WERI-Rb-1 (cell line): ENCODE measurements at regions not wholly inside any gene's neighbourhood (a gene's known extent, or its start where the extent isn't known, plus 50 kb on each side); places are given as distances from the start of the nearest gene placed in this dataset.

Source experiments
- DNase-seq: peaks from one replicate; pipeline ENCODE4 v3.0.0-alpha.2; 2020
- H3K27ac ChIP-seq: fragments of 250-450 bp; sonication (Bioruptor Pico); 2 replicates; pipeline ENCODE4 v1.5.1; 2020; ENCODE audit warnings: mild to moderate bottlenecking, moderate library complexity
- H3K27me3 ChIP-seq: fragments of 250-450 bp; sonication (Bioruptor Pico); 2 replicates; pipeline ENCODE4 v1.5.1; 2021; ENCODE audit warnings: mild to moderate bottlenecking, low read depth, moderate library complexity; ENCODE audit not compliant: insufficient read depth, severe bottlenecking
- H3K36me3 ChIP-seq: fragments of 250-450 bp; sonication (Bioruptor Pico); 2 replicates; pipeline ENCODE4 v1.5.1; 2020; ENCODE audit warnings: mild to moderate bottlenecking, moderate library complexity
- H3K4me3 ChIP-seq: 2 replicates; pipeline ENCODE4 v1.5.1; 2011; ENCODE audit warnings: low read depth, mild to moderate bottlenecking, control low read depth, low read length
- H3K9me3 ChIP-seq: fragments of 250-450 bp; sonication (Bioruptor Pico); 2 replicates; pipeline ENCODE4 v1.5.1; 2021; ENCODE audit warnings: mild to moderate bottlenecking, moderate library complexity; ENCODE audit not compliant: severe bottlenecking
- CTCF ChIP-seq: IDR thresholded peaks from 2 replicates; pipeline ENCODE4 v1.5.1; 2011; ENCODE audit warnings: low read depth, mild to moderate bottlenecking, control low read depth, inconsistent platforms, low read length

- no peak for TF ChIP-seq CTCF
- DNase-seq, result no peak
Observed at GRCh38 chr12:28622406-28622805, 432.1 kb downstream of the CCDC91 start.

DNA sequence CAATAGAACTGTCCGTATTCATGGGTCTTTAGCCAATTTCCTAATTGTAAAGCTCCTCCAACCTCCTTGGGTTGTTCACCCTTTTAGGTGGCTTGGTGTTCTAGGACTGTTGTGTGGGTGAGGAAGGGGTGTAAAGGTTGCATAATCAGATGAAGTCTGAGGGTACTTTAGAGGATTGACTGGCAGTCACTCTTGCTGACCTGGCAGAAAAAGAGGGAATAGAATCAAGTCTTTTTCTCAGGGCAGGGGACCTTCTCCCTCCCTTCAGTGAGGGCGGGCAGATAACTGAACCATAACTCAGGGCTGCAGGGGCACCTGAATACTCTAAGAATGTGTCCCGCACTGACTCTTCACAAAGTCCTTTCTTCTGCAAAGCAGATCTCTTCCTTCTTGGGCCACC is 436.2 kb downstream of the CCDC91 start:
- TF ChIP-seq CTCF, result no peak
- H3K36me3 ChIP-seq, result no peaks in the 10 kb centered on the region

More at GRCh38 chr12:28622406-28622805, 432.1 kb downstream of the CCDC91 start:
- Histone ChIP-seq H3K9me3 (no peaks in the 10 kb centered on the region), H3K36me3 (no peaks in the 10 kb centered on the region), H3K27me3 (no peaks in the 10 kb centered on the region), H3K4me3 (no peak overlapping the region), H3K27ac (no peak overlapping the region)

GRCh38 chr12:28629691-28630090 is 439.4 kb downstream of the CCDC91 start:
- Histone ChIP-seq H3K27me3 (no peaks in the 10 kb centered on the region), H3K36me3 (no peaks in the 10 kb centered on the region), H3K4me3 (no peak overlapping the region), H3K27ac (no peak overlapping the region), H3K9me3 (no peaks in the 10 kb centered on the region)
- no peak for DNase-seq
- TF ChIP-seq CTCF, result no peak

More for the DNA sequence above, 436.2 kb downstream of the CCDC91 start:
- H3K27me3 ChIP-seq, result no peaks in the 10 kb centered on the region
- no peak for DNase-seq
- H3K27ac ChIP-seq, result no peak overlapping the region
- H3K4me3 ChIP-seq, result no peak overlapping the region
- no peaks in the 10 kb centered on the region for H3K9me3 ChIP-seq

DNA sequence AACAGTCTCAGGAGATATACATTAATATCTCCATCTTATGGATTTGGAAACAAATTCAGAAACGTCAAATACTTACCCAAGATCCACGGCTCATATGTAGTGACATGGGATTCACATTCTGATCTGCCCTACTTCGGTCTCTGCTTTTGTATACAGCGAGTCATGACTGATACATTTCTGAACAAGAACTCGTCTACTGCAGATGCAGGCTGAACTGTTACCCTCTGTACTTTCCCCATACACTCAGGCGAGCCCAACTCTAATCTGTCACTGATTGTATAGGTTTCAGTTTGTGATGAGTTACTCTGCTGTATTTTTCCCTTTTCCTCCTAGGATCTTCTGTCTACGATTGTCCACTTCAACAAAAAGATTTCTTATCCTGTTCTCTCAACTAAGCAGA is 441.6 kb downstream of the CCDC91 start:
- no peak for TF ChIP-seq CTCF
- no peak overlapping the region for H3K4me3 ChIP-seq

DNA sequence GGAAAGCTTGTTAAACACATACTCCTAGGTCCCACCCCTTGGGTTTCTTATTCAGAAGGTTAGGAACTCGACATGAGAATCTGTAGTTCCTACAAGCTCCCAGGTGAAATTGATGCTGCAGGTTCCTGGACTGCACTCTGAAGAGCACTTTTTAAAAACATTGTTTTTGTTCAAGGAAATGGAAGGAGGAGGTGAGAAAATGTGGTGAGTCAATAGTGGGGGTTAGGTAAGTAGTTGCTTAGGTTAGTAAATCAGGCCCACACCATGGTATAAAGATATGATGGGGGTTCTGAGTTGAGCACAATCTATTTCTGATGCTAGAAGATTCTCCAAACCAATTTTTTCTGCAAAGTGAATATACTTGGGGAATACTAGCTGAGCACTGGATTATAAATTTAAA is 450.3 kb downstream of the CCDC91 start:
- Histone ChIP-seq H3K27ac (no peak overlapping the region), H3K9me3 (no peaks in the 10 kb centered on the region), H3K4me3 (no peak overlapping the region), H3K27me3 (no peaks in the 10 kb centered on the region), H3K36me3 (no peaks in the 10 kb centered on the region)
- DNase-seq, result no peak
- TF ChIP-seq CTCF, result no peak

More for the DNA sequence above, 441.6 kb downstream of the CCDC91 start:
- DNase-seq, result no peak
- H3K27ac ChIP-seq, result no peak overlapping the region
- H3K36me3 ChIP-seq, result no peaks in the 10 kb centered on the region
- no peaks in the 10 kb centered on the region for H3K9me3 ChIP-seq
- no peaks in the 10 kb centered on the region for H3K27me3 ChIP-seq

DNA sequence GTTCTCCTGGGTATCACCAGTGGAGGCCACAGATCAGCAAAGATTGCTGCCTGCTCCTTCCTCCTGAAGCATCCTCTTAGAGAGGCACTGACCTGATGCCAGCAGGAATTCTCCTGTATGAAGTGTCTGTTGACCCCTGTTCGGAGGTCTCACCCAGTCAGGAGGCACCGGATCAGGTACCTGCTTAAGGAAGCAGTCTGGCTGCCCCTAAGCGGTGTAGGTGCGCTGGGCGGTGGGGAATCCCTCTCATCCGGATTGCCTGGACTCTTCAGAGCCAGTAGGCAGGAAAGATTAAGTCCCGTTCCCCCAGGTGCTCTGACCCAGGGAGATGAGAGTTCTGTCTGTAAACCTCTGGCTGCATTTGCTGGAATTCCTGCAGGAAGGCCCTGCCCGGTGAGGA is 455.2 kb downstream of the CCDC91 start:
- Histone ChIP-seq H3K36me3 (no peaks in the 10 kb centered on the region), H3K9me3 (no peaks in the 10 kb centered on the region), H3K27me3 (no peaks in the 10 kb centered on the region), H3K4me3 (no peak overlapping the region), H3K27ac (no peak overlapping the region)
- no peak for TF ChIP-seq CTCF
- DNase-seq, result peak; percentile 23
